PFSK-1 (cell line): ENCODE measurements at regions not wholly inside any gene's neighbourhood (a gene's known extent, or its start where the extent isn't known, plus 50 kb on each side); places are given as distances from the start of the nearest gene placed in this dataset.

Experiments used
- FOXP2 ChIP-seq: optimal IDR thresholded peaks from 2 replicates; pipeline ENCODE3; 2011; ENCODE audit warnings: borderline replicate concordance, control low read depth, inconsistent platforms; ENCODE audit not compliant: insufficient read depth; ENCODE audit errors: extremely low read length, extremely low read depth
- POLR2AphosphoS5 ChIP-seq: IDR thresholded peaks from 2 replicates; pipeline ENCODE4 v1.6.1; 2012; ENCODE audit warnings: low read depth, mild to moderate bottlenecking, control low read depth, low read length, moderate library complexity
- REST ChIP-seq, 2 experiments: IDR thresholded peaks; 2 replicates each; pipeline versions ENCODE4 v1.6.1 to v1.8.0; 2011 to 2012; ENCODE audit warnings: low read depth in 2 of 2, low read length in 2 of 2, control low read depth in 1 of 2, inconsistent platforms in 1 of 2, mild to moderate bottlenecking in 1 of 2, moderate library complexity in 1 of 2; ENCODE audit not compliant: insufficient read depth in 1 of 2
- SIN3A ChIP-seq: IDR thresholded peaks from 2 replicates; pipeline ENCODE4 v1.6.1; 2012; ENCODE audit warnings: mild to moderate bottlenecking, low read length, moderate library complexity, borderline replicate concordance; ENCODE audit not compliant: insufficient read depth
- TAF1 ChIP-seq: IDR thresholded peaks from 2 replicates; pipeline ENCODE4 v1.6.1; 2012; ENCODE audit warnings: low read length, control low read depth, borderline replicate concordance; ENCODE audit not compliant: insufficient read depth

GRCh38 chrX:10972706-10973105 lies 138.4 kb upstream of the HCCS start:
- TF ChIP-seq REST (IDR thresholded peaks at IDR 0.05; ENCODE audit: insufficient read depth in 1 of 2, low read depth in 2 of 2, low read length in 2 of 2) = no peak
- TF ChIP-seq POLR2AphosphoS5 = no peak
- TF ChIP-seq SIN3A = no peak
- TF ChIP-seq FOXP2 = no peak
- no peak for TF ChIP-seq TAF1

- no peak for TF ChIP-seq SIN3A
- no peak for TF ChIP-seq POLR2AphosphoS5
Measured at GRCh38 chrX:10974920-10975319, 136.2 kb upstream of the HCCS start.

- TF ChIP-seq TAF1 = no peak
- TF ChIP-seq POLR2AphosphoS5 = no peak
- no peak for TF ChIP-seq FOXP2
- no peak for TF ChIP-seq REST (IDR thresholded peaks at IDR 0.05; ENCODE audit: insufficient read depth in 1 of 2, low read depth in 2 of 2, low read length in 2 of 2)
- TF ChIP-seq SIN3A = no peak
Measured at GRCh38 chrX:10979956-10980355, 131.2 kb upstream of the HCCS start.

- TF ChIP-seq POLR2AphosphoS5 = no peak
- no peak for TF ChIP-seq TAF1
- no peak for TF ChIP-seq REST (IDR thresholded peaks at IDR 0.05; ENCODE audit: insufficient read depth in 1 of 2, low read depth in 2 of 2, low read length in 2 of 2)
- no peak for TF ChIP-seq SIN3A
- no peak for TF ChIP-seq FOXP2
Measured at GRCh38 chrX:10981506-10981905, 129.6 kb upstream of the HCCS start.

GRCh38 chrX:10983526-10983925 lies 127.6 kb upstream of the HCCS start:
- TF ChIP-seq REST (IDR thresholded peaks at IDR 0.05; ENCODE audit: insufficient read depth in 1 of 2, low read depth in 2 of 2, low read length in 2 of 2) = no peak
- TF ChIP-seq FOXP2 = no peak
- TF ChIP-seq SIN3A = no peak
- TF ChIP-seq TAF1 = no peak
- no peak for TF ChIP-seq POLR2AphosphoS5
